ENCODE measurements at regions not wholly inside any gene's neighbourhood (a gene's known extent, or its start where the extent isn't known, plus 50 kb on each side); places are given as distances from the start of the nearest gene placed in this dataset.

DNA sequence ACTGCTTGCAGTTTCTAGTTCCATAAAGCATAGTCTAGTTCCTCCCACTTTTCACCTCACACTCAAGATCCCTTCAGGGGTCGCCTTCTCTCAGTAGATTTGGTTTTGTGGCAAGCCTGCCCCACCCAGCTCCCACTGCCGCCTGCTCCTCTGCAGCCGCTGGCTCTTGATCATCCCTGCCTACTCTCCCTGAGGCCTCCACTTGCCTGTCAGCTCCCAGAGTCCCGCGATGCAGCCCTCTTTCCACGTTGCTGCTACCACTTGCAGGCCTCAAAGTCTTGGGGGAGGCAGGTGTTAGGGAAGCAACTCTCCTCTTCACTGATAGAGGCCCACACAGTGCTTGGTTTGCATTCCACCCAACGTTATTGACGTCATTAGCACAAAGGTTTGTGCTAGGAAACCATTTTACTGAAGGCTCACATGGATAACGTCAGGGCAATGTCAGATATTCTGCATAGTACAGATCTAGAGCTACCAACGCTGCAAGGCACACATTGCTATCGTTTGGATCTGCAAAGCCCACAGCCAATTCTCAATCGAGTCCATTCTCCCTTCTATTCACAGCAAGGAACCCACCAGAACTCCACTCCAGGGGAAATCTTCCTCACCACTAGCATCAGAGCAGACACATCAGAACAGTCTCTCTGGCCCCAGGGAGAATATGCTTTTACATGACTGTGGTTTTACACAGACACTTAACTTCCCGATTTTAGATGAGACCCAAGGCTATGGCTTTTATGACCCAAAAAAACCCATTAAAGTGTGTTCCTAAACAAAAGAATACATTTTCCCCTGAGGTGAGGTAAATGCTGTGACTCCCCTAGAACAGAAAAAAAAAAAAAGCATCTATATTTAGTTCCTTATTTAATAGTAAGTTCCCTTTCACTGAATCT is 519.5 kb upstream of the CAMK1G start:
- no peak for DNase-seq (ENCODE audit: low read depth)

- DNase-seq (ENCODE audit: low read depth) = no peak
Observed at GRCh38 chr1:209064850-209065706, 518.4 kb upstream of the CAMK1G start.

DNA sequence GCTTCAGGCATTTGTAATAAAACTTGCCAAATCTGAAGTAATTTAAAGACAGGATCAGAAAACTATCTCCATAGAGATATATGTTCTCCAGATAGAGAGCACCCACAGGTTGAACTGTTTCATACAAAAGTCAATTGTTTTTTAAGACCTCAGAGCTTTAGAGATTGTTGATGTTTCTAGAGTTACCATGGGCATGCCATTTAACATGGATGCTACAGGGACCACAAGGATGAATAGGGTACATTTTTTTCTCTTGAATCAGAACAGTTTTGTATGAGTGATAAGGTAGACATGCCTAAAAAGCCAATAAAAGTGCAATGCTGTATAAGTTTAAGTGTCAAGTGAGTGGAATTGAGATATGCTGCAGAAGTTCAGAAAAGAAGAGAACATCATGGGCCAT is 511.0 kb upstream of the CAMK1G start:
- DNase-seq (ENCODE audit: low read depth) = peak; percentile 63

- no peak for DNase-seq (ENCODE audit: low read depth)
Observed at GRCh38 chr1:209073879-209074278, 509.6 kb upstream of the CAMK1G start.

GRCh38 chr1:209074575-209075250 is 508.8 kb upstream of the CAMK1G start:
- no peak for DNase-seq (ENCODE audit: low read depth)

GRCh38 chr1:209076688-209077087 is 506.8 kb upstream of the CAMK1G start:
- DNase-seq (ENCODE audit: low read depth) = no peak

GRCh38 chr1:209080170-209080781 is 503.2 kb upstream of the CAMK1G start:
- peak; percentile 65 for DNase-seq (ENCODE audit: low read depth)

- no peak for DNase-seq (ENCODE audit: low read depth)
Observed at GRCh38 chr1:209086486-209087192, 496.9 kb upstream of the CAMK1G start.

DNA sequence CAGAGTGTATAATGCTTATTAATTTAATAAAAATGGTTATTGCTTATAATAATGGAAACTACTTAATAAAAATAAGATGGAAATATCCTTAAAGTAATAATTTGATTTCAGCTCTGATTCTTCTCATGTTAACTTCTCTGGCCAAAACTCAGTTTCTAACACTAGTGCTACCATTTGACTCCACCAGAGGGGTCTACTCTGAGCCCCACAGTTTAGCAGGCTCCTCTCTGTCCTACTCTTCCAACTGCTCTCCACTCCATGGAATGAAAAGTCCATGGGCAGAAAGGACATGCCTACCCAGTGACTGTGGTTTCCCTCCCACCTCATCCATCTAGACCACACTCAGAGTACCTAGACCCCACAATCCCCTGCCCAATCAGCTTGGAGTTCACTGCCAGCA is 489.1 kb upstream of the CAMK1G start:
- no peak for DNase-seq (ENCODE audit: low read depth)

DNA sequence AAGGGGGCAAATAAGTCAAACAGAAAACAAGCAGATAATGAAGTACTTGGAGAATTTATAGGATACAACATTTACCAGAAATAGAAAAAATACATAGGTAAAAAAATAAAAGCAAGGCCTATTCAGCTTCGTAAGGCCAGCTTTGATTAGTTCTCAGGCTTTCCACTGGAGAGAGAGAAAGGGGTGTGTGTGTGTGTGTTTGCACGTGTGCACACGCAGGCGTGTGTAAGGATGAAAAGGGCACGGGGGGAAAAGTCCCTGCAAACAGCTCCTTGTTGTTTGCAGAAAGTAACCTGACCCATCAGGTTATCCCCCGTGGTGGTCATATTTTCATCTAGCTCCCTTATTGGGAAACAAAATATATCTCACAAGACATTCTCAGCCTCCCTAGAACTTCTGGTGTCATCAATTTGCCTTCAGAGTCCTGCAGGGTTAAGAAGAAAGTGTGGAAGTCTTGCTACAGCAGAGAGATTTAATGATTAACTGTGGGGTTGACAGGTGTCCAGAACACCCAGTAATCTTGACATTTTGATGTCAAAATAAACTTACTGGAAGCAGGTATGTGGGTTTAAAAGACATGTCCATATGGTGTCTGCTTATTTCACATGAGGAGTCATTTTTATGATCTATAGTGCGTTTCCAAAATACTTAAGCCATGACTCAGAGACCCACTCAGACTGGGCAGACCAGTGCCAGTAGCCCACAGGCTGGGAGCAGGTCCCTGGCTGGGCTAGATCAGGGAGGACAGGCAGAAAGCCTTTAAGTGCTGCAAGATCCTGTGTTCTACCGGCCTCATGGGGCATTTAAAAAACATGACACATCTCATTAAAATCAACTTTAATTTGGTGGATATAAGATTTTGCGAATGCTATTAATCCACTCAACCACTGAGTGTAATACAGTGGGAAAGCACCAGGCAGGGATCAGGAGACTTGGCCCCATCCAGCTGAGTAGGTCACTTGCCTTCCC is 487.6 kb upstream of the CAMK1G start:
- peak; percentile 89 for DNase-seq (ENCODE audit: low read depth)

DNA sequence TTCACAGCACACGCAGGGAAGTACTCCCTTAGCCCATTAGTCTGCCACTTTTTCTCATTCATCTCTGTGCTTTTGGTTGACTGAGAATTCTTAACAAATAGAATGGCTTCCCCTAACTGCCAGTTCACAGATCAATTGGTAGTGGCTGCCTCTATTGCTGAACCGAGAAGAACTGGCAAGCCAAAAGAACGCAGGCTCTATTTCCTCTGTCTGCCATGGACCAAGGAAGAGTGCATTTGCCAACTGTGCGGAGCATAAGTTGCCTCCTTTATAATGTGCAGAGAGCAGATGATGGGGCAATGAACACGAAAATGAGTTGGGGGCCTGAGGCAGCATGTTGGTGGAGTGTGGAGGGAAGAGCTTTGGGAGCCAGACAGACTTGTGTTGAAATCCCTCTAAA is 483.1 kb upstream of the CAMK1G start:
- no peak for DNase-seq (ENCODE audit: low read depth)

- DNase-seq (ENCODE audit: low read depth) = no peak
Observed at GRCh38 chr1:209101106-209101505, 482.4 kb upstream of the CAMK1G start.

DNA sequence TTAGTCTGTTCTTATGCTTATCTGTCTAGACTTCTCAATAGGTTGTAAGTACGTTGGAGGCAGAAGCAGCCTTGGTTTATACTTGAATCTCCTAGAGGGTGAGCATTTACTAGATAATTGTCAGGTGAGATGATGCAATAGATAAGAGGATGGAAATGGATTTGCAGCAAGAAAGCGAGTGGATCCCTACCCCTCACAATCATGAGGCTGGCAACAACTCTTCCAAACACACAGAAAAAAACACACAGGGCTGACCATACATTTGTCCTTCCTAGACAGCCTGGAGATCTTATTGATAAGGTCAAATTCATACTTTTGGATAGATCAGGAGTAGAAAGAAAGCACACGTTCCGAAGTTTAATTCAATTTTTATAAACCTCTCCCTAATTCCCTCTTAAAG is 481.4 kb upstream of the CAMK1G start:
- no peak for DNase-seq (ENCODE audit: low read depth)

DNA sequence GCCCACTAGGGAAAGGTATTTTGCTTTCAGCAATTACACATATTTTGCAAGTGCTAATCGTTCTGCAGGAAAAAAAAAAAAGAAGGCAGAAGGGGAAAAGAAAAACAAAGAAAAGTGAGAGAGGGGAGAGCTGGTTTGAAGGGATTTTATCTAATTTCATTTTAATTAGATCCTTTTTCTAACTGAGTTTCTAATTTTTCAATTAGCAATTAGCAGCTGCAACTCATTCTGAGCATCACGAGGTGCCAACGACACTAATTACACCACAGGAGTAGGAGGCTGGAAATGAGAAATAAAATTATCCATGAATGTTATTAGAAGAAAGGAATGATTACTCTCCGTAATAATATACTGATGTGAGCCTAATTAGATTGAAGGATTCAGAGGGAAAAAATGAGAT is 481.0 kb upstream of the CAMK1G start:
- no peak for DNase-seq (ENCODE audit: low read depth)

DNA sequence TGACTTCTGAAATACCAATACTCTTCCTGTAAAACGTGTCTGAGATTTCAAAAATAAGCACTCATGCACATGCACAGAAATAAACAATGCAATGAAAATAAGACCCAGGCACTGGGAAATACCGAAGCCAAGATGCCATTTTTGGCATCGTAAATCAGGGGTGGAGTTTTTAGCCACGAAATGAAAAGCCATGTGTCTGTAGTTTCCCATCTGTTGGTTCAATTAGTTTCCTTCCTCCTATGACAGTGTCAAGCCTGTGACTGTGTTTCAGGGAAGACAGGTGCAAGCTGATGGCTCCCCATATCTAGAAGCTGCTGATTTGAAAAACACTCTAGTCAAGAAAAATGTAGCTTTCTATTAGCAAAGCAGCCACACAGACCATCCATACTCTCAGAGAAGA is 480.4 kb upstream of the CAMK1G start:
- DNase-seq (ENCODE audit: low read depth) = no peak

GRCh38 chr1:209104646-209105045 is 478.9 kb upstream of the CAMK1G start:
- no peak for DNase-seq (ENCODE audit: low read depth)

GRCh38 chr1:209105701-209106100 is 477.8 kb upstream of the CAMK1G start:
- DNase-seq (ENCODE audit: low read depth) = no peak

DNA sequence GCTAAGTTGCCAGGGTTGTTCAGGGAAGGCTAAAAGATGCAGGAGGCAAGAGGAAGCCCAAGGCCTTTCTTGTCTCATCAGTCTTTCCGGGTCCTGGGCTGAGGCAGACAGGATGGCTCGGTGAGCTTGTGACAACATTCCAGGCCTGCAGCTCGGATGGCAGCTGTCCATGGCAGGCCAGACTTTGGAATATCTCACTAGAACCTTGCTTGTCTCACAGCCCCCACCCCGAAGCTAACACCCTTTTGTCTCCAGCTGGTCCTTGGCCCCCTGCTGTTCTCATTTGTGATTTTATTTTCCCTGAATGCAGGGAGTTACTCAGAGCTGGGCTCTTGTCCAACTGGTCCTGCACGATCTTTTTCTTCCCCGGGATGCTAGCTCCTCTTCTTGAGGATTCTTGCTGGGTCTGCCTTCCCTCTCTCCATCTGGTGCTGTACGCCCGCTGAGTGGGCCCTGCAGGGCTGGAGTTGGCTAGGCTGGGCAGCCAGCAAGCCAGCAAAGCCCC is 477.2 kb upstream of the CAMK1G start:
- DNase-seq (ENCODE audit: low read depth) = no peak

- DNase-seq (ENCODE audit: low read depth) = no peak
Observed at GRCh38 chr1:209106861-209107260, 476.7 kb upstream of the CAMK1G start.

- DNase-seq (ENCODE audit: low read depth) = no peak
Observed at GRCh38 chr1:209107535-209107934, 476.0 kb upstream of the CAMK1G start.
